HFF-Myc (cell line): ENCODE measurements at regions not wholly inside any gene's neighbourhood (a gene's known extent, or its start where the extent isn't known, plus 50 kb on each side); places are given as distances from the start of the nearest gene placed in this dataset.

ENCODE experiments used
- DNase-seq: peaks from one replicate; pipeline ENCODE4 v3.0.0-alpha.2; 2011; ENCODE audit warnings: low read depth; ENCODE audit errors: extremely low read depth
- H3K4me3 ChIP-seq: replicated peaks from 2 replicates; pipeline ENCODE4 v1.5.1; 2011; ENCODE audit warnings: low read depth, mild to moderate bottlenecking, control low read depth, low read length
- TF ChIP-seq, protein P1 (sequence below): IDR thresholded peaks from 2 replicates; pipeline ENCODE4 v1.5.1; 2012; ENCODE audit warnings: mild to moderate bottlenecking, low read depth, low read length, control low read depth; ENCODE audit errors: missing control alignments

DNA sequence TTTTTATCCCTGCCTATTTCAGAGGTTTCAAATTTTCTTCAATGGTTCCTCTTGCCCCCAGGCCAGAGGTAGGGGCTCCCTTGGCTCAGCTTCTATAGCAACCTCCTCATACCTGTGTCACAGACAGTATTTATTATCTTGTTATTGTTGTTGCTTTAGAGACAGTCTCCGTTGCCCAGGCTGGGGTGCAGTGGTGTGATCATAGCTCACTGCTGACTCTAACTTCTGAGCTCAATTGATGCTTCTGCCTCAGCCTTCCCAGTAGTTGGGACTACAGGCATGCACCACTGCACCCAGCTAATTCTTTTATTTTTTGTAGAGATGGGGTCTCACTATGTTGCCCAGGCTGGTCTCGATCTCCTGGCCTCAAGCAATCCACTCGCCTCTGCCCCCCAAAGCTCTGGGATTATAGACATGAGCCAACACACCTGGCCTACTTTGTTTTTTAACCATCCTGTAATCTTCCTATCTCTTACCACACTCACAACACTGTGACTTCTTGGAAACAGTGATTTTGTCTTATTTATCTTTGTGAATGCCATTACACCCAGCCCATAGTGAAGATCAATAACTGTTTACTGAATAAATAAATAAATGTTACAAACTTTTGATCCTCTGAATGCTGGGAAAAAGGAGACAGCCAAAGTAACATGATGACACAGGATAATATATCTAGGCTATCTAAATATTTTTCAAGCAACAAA, 95.9 kb downstream of the PHLDA1 start:
- no peak for DNase-seq
- TF ChIP-seq, protein P1, sequence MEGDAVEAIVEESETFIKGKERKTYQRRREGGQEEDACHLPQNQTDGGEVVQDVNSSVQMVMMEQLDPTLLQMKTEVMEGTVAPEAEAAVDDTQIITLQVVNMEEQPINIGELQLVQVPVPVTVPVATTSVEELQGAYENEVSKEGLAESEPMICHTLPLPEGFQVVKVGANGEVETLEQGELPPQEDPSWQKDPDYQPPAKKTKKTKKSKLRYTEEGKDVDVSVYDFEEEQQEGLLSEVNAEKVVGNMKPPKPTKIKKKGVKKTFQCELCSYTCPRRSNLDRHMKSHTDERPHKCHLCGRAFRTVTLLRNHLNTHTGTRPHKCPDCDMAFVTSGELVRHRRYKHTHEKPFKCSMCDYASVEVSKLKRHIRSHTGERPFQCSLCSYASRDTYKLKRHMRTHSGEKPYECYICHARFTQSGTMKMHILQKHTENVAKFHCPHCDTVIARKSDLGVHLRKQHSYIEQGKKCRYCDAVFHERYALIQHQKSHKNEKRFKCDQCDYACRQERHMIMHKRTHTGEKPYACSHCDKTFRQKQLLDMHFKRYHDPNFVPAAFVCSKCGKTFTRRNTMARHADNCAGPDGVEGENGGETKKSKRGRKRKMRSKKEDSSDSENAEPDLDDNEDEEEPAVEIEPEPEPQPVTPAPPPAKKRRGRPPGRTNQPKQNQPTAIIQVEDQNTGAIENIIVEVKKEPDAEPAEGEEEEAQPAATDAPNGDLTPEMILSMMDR: no peak

DNA sequence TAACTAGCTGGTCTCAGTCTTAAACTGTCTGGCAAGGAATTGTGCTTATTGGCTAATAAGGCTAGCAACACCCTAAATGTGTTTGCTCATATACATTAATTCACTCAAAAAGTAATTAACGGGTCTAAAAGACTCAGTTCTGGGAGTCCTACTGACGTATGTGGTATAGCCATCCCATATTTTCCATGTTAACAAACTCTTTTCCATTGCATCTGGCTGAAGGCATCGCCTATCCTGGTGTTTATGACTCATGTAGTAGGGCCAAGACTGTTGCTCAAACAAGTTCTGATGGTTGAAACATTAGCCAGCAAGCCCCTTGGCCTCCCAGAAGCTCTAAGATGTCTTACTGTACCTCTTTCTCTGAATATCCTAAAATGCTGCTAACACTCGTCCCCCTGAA, 98.5 kb downstream of the PHLDA1 start:
- no peak overlapping the region for H3K4me3 ChIP-seq
- no peak for DNase-seq
- TF ChIP-seq, protein P1: no peak

More for the DNA sequence above, 95.9 kb downstream of the PHLDA1 start:
- H3K4me3 ChIP-seq: no peak overlapping the region

DNA sequence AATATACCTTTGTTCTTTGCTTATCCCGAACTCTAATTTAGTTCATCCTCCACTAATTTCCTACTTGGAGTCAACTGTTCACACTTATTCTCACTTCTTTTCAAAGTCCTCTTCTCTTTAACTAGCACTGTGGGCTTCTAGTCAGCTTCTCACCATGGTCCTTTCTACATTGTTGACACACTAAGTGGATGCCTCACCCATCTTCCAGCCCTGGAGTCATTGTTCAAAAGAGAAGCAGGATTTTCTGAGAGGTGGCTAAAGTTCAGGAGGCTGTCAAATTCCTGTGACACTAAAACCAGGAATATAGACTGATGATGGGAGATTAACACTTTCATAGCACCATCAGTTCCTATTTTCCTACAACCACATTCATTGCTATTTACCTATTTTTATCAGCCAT, 99.3 kb downstream of the PHLDA1 start:
- no peak for DNase-seq
- TF ChIP-seq, protein P1: no peak
- no peak overlapping the region for H3K4me3 ChIP-seq

DNA sequence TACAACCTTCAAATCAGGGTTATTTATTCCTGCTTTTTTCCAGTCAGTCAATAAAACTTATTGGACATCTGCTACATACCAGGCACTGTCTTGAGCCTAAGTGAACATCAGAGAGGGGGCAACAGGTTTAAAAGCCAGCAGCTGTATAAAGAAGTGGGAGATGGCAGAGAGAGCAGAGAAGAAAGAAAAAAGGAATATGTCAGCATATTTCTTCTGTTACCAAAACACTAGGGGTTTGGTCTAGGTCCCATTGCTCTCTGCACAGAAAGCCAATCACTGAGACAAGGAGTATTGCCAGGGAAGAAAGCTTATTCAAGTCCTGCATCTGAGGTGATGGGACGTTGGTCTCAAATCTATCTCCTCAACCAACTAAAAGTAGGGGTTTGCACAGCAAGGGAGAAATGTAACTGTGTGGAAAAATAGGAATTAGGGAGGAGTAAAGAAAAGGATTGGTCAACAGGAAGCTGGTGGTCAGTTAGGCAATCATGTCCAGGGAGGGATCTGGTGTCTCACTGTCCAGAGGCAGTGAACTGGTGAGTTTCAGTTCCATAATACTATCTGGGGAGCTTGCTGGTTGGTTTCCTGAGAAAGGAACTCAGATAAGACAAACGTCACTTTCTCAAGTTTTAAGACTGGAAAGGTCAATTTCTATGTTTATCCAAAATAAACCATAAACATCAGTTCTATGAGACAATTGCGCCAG, 107.5 kb downstream of the PHLDA1 start:
- DNase-seq: no peak
- H3K4me3 ChIP-seq: no peak overlapping the region
- TF ChIP-seq, protein P1: no peak

DNA sequence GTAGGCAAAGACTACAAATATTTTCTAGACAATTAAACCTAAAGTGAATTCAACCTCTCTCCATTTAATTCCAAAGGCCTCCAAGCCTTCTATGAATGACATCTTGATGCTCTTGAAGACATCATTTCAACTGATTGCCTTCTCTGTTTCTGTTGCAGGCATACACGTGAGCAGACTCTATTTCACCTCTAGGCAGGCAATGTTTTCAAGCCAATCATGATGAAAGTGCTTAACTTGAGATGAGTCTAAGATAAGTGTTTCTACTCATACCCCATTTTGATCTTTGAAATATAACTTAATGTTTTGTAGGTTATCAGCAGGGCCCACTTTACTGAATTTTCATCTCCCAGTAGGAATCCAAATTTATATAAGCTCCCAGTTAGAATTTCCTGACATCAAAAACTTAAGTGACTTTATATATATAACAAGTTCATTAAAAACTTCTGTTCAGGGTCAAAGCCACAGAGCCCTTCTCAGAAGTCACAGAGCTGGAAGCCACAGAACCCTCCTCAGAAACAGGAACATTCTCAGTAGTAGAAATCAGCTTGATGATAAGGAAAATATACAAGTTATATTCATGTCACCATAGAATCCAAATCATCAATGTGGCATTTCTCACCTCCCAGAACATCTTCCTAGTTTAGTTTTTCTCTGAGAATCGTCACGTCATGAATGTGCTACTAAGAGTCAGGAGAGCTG, 108.5 kb downstream of the PHLDA1 start:
- TF ChIP-seq, protein P1: no peak
- DNase-seq: no peak
- H3K4me3 ChIP-seq: no peak overlapping the region

DNA sequence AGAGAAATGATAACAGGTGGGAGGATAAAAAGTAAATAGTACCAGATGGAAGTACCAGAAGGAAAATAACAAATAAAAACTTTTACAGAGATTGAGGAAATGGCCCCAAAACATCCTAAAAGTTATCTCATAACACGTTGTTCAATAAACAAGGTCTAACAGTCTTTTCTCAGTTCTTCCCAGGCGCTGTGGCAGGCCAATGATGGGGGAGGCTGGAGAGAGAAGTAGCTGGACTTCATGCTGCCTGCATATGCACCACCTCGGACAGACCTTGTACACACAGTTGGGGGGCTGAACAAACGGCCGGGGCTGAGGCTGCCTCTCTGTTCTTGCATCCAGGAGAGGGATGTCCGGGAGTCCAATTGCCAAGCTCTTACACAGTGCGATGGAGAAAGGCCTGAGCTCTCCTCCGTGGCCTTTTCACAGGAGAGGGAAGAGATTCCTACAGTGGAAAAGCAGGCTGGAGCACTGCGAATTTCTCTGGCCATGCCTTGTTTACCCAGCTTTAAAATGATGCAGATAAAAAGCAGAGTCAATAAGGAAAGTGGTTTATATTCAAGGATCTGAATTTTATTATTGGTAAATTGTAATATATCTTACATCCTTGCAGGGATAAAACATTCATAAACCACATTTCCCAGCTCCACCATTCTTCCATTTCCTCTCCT, 109.8 kb downstream of the PHLDA1 start:
- DNase-seq: no peak
- no peak overlapping the region for H3K4me3 ChIP-seq
- TF ChIP-seq, protein P1: peak; percentile 2
